HG03097 (cell line): ENCODE measurements at regions not wholly inside any gene's neighbourhood (a gene's known extent, or its start where the extent isn't known, plus 50 kb on each side); places are given as distances from the start of the nearest gene placed in this dataset.
"Not testable (repeated sequence)": the region's sequence is repeated elsewhere in the genome, so short reads cannot be mapped to it uniquely, and the experiment has no call there.

Source experiments
- ATAC-seq: cut with Tn5 transposase; IDR thresholded peaks from one replicate; pipeline ENCODE4 v1.9.1; 2021; ENCODE audit not compliant: unreplicated experiment, low FRiP score

DNA sequence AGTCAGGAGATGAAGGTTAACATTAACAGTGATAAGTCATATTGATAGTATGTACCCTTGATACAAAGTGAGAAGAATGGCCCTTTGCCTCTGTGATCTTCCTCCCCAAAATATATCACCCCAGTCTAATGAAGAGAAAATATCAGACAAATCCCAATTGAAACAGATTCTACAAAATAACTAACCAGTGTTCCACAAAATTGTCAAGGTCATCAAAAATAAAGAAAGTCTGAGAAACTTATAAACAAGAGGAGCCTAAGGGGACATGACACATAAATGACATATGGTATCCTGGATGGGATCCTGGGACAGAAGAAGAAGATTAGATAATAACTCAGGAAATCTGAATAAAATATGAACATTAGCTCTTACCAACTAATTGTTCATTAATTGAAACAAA, 398.4 kb downstream of the DSC3 start:
- ATAC-seq, result no peak

DNA sequence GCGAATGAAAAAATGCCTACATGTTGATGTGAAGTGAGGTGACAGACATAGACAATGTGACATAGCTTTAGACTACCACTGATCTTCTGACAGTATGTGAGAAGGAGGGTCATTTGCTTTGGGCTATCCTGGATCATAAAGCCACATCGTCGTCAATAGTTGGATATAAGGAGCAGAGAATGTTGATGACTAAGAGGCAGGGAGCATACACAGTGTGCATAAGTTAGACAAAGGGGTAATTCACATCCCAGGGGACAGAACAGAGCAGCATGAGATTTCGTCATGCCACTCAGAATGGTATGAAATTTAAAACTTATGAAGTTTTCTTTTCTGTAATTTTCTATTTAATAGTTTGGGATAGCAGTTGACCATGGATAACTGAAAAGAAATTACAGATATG, 403.2 kb downstream of the DSC3 start:
- no peak for ATAC-seq

DNA sequence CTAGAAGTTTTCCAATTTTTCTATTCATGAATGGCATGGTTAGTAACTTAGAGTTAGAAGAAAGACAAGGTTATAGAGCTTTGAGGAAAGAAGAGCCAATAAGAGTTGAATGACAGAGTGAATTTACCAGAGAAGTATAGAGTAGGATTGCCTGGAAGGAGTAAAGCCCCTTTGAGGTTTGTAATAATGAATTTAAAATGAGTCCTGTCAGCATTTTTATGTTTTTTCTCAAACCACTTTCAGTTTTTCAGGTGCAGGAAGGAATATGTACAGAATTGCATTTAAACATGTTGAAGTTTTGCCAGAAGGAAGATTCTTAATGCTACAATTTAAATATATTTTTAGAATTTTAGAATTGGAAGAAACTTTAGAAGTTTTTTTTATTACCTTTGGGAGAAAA, 408.3 kb downstream of the DSC3 start:
- ATAC-seq, result no peak

DNA sequence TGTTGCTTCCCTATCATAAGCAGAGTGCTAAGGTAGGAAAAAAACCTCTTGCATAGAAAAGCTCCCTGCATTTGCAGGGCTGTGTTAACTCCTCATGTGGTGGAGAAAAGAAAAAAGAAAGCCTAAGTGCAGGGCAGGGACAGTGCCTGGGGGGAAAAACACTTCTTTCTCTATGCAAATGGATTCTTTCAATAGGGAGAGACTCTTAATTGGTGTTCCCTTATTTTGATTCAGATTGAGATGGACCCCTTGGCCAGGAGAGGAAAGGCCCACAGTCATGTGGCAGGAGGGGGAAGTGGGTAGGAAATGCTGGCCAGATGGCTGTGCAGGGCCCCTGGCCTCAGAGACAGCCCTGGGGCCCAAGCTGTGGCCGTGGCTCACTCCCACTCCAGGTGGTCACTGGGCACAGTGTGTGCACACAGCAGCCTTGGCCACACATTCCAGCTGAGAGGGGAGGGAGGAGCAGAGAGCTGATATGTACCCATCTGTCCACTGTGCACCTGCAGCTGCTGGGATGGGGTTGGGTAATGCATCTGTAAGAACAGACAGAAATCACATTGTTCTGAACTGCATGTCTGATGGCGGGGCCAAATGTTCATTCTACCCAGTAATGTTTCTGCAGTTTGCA, 410.4 kb downstream of the DSC3 start:
- ATAC-seq, result no peak

DNA sequence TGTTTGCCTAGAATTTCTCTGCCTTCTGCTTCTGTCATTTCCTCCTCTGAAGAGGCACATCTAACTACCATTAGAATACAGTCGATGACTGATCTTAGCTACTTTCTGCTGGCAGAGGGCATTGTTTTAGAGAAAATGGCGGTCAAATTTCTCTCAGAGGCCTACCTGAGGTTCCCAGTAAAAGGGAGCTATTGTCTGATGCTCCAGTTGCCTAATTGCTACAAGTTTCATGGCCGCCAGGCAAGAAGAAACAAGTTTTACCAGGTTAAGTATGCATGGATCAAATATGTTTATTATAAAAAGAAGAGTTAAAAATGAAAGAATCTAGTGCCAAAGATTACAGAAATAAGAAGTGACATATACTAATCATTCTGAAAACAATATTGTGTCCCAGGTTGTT, 416.6 kb downstream of the DSC3 start:
- ATAC-seq, result no peak

DNA sequence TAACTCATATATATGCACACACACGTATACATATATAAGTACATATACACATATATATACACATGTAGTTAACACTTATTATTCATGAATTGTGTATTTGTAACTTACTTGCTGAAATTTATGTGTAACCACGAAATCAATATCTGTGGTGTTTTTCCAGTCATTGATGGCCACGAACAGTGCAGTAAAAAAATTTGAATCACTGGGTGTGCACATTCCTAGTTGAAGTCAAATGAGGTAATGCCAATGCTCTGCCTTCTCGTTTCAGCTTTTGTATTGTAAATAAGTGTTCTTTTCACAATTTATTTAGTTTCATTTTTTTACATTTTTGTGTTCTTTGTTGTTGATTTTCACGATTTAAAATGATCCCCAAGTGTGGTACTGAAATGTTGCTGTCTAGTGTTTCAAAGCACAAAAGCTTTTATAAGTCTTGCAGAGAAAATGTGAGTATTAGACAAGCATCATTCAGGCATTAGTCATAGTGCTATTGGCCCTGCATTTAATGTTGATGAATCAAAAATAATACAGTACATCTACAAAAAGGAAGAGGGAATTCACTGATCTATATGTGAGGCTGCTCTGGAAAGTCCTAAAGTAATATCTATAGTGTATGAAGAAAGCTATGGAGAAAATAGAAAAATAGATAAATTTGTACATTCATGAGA, 419.0 kb downstream of the DSC3 start:
- ATAC-seq, result no peak

DNA sequence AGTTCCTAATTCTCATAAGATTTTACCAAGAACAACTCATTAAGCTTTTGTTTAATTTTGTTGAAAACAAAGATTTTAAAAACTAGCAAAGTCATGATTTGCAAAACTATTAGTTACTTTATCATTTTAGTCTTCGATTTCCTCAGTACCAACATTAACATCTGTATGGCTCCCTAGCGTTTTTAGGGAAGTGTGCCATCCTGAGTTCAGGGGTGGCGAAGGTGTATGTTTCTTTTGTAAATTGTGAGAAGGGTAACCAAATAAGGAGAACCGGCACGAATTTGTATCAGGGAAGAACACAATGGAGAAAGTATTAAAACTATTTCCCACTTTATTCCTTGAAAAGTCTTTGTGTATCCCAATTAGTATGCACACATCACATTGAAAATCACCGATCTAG, 419.9 kb downstream of the DSC3 start:
- no peak for ATAC-seq

DNA sequence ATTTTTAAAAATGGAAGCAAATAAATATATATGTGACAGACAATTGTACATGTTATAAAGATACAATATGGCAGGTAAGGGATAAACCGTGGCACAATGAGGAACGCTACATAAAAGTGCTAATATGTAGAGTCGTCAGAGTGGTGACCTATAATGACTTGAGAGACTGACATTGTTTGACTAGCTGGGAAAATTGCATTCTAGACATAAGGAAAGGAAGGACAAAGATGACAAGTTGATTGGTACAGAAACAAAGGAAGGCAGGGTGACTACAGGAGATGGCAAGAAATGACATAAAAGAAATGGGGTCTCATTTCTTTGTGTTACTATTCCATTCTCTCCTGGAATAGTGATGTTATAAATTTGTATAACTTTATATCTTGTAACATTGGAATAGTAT, 420.4 kb downstream of the DSC3 start:
- no peak for ATAC-seq

DNA sequence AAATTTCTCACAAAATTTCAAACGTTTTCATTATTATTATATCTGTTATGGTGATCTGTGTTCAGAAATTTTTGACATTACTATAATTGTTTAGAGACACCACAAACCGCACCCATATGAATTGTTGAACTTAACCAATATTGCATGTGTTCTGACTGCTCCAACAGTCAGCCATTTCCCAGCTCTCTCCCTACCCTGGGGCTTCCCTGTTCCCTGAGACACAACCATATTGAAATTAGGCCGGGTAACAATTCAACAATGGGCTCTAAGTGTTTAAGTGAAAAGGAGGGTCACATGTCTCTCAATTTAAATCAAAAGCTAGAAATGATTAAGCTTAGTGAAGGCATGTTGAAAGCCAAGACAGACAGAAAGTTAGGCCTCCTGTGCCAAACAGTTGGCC, 424.0 kb downstream of the DSC3 start:
- ATAC-seq, result no peak

DNA sequence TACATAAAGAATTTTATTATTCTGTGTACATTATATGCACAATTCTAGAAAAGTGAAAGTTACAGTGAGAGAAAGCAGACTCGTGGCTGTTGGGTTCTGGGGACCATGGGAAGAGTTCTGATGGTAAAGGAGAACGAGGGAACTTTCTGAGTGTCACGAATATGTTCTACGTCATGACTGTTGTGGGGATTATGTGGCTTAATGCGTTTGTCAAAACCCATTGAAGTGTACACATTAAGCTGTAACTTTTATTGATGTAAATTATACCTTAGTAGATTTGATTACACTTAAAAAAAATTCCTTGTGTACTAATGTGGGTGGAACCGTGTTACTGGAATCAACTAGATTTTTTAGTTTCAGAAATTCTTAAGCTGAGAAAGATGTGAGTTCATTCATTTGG, 426.1 kb downstream of the DSC3 start:
- no peak for ATAC-seq

DNA sequence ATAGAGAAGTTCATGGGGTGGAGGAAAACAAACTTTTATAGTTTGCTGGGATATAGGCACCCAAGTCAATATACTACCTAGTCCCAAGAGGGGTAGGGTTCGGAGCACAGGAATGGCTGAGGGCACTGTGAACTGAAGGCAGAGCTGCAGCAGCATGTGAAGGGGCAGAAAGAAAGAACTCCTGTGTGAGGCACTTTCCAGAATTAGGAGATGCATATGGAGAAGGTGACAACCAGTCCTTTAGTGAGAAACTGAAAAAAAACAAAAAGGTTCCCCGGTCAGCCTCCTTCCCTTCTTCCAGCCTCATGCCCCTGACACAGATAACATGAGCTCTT, 429.1 kb downstream of the DSC3 start:
- ATAC-seq, result no peak

DNA sequence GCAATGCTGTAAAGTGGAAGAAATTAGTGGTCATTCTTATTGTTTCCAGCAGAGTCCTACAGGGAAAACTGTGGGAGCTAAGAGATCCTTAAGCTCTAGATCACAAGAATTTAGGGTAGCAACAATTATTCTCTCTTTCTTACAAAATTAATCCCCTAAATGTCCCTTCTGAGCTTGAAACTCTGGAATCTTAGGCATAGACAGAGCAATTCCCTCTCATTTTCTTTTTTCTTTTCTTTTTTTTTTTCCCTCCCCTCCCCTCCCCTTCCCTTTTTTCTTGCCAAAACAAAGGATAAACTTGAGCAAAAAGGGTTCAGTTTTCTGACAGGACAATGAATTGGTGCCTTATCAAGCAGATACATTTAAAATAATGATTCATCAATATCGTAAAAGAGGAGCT, 441.0 kb downstream of the DSC3 start:
- ATAC-seq, result no peak

DNA sequence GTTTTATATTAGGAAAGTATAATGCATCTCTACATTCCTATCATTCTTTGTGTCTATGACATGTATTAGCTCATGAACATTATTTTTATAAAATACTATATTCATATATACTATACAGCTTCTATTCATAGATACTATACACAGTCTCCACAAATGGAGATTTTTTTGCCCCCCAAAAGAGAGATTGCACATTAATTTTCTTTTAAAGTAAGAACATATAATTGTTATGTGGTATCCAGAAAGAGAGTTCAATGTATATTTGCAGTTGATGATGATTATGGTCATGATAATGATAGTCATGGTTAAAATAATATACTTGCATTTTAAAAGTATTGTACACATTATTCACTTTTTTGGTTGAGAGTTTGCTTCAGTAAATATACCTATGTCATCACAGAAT, 445.3 kb downstream of the DSC3 start:
- no peak for ATAC-seq

DNA sequence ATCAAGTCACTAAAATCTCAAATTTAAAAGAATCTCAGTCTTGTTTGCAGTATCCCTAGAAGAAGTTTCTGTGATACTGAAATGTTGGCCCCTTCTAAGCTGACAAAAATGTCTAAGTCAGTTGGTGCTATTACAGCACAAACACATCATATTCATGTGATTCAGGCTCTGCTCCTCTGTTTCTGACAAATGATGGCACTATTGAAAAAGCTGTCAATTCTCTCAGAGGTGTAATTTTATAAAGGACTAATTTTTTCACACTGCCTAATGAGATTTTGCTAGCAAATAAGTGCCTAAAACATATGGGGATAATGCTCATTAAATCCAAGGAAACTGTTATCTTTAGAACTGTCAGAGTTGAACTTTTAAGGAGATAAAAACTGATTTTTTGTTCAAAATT, 445.9 kb downstream of the DSC3 start:
- no peak for ATAC-seq

DNA sequence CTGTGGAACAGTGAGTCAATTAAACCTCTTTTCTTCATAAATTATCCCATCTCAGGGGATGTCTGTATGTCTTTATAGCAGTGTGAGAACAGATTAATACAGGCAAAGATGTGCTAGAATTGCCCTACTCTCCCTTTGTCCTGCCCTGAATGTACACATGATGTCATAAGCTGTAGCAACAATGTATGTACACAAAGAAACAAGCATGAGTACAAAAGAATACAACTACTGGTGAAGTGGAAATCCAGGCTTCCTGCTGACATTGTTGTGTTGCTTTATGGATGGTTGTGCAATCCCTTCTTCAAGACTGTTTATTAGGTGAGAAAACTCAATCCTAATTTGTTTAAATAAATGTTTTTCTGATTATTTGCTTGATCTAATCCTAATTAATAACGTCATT, 446.6 kb downstream of the DSC3 start:
- no peak for ATAC-seq

DNA sequence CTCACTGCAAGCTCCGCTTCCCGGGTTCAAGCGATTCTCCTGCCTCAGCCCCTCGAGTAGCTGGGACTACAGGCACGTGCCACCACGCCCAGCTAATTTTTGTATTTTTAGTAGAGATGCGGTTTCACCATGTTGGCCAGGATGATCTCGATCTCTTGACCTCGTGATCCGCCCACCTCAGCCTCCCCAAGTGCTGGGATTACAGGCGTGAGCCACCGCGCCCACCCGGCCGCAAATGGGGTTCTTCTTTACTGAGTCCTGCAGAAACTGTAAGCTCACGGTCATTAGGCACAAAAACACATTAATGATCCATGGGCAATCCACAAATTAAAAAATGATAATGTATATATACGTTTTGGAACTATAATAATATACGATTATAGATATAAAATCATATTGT, 447.6 kb downstream of the DSC3 start:
- ATAC-seq, result not testable (repeated sequence)

DNA sequence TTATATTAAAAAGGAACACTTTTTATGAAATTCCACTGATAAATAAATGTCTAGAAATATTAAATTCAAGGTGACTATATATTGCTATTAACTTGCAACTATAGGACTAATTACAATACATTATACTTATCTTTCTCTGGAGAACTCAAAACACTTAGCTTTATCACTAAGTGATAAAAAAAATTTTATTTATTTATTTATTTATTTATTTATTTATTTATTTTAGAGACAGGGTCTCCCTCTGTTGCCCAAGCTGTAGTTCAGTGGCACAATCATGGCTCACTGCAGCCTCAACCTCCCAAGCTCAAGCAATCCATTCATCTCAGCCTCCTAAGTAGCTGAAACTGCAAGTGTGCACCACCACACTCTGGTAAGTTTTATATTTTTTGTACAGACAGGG, 451.1 kb downstream of the DSC3 start:
- ATAC-seq, result no peak

DNA sequence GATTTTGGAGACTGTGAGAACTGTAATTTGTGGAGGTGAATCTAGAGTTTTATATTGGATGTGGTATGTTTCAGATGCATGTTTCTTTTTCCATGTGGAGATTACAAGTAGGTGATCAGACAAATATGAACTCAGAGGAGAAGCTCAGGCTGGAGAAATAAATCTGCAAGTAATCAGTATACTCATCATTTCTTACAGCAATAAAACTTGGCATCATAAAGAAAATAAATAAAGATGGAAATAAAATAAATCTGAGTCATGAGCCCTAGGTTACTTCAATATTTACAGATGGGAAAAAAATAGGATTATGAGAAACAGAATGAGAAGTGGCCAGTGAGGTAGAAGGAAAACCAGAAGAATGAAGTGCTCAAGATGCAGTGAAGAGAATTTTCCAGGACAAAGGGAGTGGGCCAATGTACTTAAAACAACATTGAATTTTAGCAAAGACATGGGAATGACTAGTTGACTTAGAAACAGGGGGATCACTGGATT, 453.8 kb downstream of the DSC3 start:
- no peak for ATAC-seq

DNA sequence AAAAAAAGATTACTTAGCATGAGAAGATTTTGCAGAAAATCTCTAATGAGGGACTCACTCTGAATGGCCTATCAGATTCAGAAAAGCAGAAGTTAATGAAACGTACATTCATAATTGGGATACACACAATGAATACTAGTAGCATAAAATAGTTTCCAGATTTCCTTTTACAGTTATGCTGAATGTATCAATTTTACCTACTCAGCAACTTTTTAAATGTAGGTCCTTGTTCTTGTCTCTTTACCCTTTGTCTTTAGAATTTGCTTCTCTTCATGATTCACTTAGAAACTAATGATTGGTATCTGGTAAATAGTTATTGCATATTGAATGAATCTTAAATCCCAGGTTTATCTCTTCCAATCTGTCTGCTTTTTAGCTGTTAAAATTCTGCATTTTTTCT, 458.8 kb downstream of the DSC3 start:
- ATAC-seq, result no peak

DNA sequence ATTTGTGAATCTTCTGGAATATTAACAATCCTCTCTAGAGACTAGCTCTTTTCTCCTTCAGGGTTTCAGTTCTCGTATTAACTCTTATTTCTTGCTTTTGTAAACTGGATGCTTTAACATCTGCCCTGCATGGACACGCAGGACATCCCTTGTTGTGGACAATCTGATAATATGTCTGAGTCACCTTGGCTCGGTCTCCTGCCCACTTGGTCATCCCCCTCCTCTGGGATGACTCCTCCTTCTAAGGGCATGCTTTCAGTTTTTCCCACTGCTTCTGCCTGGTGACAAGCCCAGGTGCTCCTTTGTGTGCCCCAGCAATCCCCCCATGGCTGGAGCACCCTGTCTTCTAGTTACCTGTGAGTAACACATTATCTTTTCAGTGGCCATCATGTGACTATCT, 460.5 kb downstream of the DSC3 start:
- ATAC-seq, result no peak

DNA sequence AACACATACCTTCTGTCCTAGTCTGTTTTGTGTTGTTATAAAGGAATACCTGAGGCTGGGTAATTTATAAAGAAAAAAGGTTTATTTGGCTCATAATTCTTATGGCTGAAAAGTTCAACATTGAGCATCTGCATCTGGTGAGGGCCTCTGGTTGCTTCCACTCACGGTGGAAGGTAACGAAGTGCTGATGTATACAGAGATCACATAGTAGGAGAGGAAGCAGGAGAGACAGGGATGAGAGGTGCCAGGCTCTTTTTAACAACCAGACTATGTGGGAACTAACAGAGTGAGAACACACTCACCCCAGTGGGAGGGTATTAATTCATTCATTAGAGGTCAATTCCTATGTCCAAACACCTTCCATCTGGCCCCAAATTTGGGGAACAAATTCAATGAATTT, 463.8 kb downstream of the DSC3 start:
- no peak for ATAC-seq

DNA sequence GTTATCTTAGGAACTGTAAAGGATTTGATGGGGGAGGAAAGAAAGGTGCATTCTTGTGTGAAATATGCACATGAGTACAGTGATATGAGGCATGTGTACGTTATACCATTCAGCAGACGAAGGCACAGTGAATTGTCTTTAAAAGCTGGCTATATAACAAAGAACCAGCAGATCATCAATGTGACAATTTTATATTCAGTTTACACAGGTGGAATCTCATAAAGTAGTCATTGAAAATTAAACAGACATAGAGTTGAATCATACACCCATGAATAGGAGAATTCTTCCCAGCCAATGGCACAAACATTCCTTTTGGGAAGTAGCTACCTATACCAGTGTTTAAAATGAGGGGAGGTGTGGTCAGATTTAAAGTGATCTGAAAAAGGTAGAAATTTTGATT, 470.3 kb downstream of the DSC3 start:
- ATAC-seq, result no peak

DNA sequence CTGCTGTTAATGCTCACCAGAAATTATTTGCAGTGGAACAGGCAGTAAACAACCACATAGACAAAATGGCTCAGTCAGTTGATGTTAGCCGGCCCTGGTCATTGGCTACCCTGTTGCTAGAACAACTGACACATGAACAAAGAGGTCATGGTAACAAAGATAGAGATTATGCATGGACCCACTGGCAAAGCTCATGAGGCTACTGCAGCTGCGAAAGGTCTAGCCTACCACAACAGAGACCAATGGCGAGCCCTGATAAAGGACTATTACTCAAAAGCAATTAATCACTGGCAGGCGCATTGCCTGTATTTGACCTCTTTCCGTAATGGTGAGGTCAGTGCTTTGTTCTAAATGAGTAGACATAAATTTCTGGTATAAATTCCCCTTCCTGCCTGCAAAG, 474.2 kb downstream of the DSC3 start:
- ATAC-seq, result no peak
